ENCODE measurements at regions not wholly inside any gene's neighbourhood (a gene's known extent, or its start where the extent isn't known, plus 50 kb on each side); places are given as distances from the start of the nearest gene placed in this dataset.

GRCh38 chr3:25289156-25289555 lies 138.9 kb upstream of the RARB start:
- TF ChIP-seq, protein P1, sequence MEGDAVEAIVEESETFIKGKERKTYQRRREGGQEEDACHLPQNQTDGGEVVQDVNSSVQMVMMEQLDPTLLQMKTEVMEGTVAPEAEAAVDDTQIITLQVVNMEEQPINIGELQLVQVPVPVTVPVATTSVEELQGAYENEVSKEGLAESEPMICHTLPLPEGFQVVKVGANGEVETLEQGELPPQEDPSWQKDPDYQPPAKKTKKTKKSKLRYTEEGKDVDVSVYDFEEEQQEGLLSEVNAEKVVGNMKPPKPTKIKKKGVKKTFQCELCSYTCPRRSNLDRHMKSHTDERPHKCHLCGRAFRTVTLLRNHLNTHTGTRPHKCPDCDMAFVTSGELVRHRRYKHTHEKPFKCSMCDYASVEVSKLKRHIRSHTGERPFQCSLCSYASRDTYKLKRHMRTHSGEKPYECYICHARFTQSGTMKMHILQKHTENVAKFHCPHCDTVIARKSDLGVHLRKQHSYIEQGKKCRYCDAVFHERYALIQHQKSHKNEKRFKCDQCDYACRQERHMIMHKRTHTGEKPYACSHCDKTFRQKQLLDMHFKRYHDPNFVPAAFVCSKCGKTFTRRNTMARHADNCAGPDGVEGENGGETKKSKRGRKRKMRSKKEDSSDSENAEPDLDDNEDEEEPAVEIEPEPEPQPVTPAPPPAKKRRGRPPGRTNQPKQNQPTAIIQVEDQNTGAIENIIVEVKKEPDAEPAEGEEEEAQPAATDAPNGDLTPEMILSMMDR (IDR thresholded peaks at IDR 0.05 in 2 of 3, conservative IDR thresholded peaks at IDR 0.05 in 1 of 3; ENCODE audit: control insufficient read depth in 2 of 3, extremely low read depth in 1 of 3, insufficient read depth in 1 of 3, low read depth in 3 of 3, low read length in 3 of 3), result no peak
- TF ChIP-seq MEF2B (IDR thresholded peaks at IDR 0.05; ENCODE audit: partially characterized antibody, poor library complexity, severe bottlenecking) (no peak), STAT3 (IDR thresholded peaks at IDR 0.05; ENCODE audit: low read depth, low read length) (no peak), ZBTB11 (CRISPR knock-in tag; IDR thresholded peaks at IDR 0.05) (no peak), EGR1 (IDR thresholded peaks at IDR 0.05; ENCODE audit: borderline replicate concordance in 1 of 2, low read depth in 2 of 2, low read length in 2 of 2) (no peak), POLR2A (IDR thresholded peaks at IDR 0.05; ENCODE audit: low read depth, low read length) (no peak)

All from GM12878 (cell line).